Testis (tissue), 2 donors: ENCODE measurements at regions not wholly inside any gene's neighbourhood (a gene's known extent, or its start where the extent isn't known, plus 50 kb on each side); places are given as distances from the start of the nearest gene placed in this dataset.
"Not testable (repeated sequence)": the region's sequence is repeated elsewhere in the genome, so short reads cannot be mapped to it uniquely, and the experiment has no call there.

ENCODE experiments used
- DNase-seq: peaks from one replicate; pipeline ENCODE4 v3.0.0-alpha.2; 2019
- H3K27ac ChIP-seq, 2 donors: fragments of 200-600 bp; sonication (generic); one replicate each; pipeline ENCODE4 v1.5.1; 2019
- H3K27me3 ChIP-seq: fragments of 200-600 bp; sonication (generic); one replicate; pipeline ENCODE4 v1.5.1; 2019
- H3K36me3 ChIP-seq: fragments of 200-600 bp; sonication (generic); one replicate; pipeline ENCODE4 v1.5.1; 2017; ENCODE audit warnings: low read depth; ENCODE audit errors: missing control alignments
- H3K4me1 ChIP-seq: fragments of 200-600 bp; sonication (generic); one replicate; pipeline ENCODE4 v1.5.1; 2019
- H3K4me3 ChIP-seq, 2 donors: fragments of 200-600 bp; sonication (generic); one replicate each; pipeline ENCODE4 v1.5.1; 2017 to 2019
- H3K9me3 ChIP-seq: fragments of 200-600 bp; sonication (generic); one replicate; pipeline ENCODE4 v1.5.1; 2017
- POLR2A ChIP-seq: fragments of 450-650 bp; IDR thresholded peaks from one replicate; pipeline ENCODE4 v1.6.1; 2017; ENCODE audit warnings: antibody characterized with exemption, mild to moderate bottlenecking, moderate library complexity
- WGBS, 2 donors: methylation state at CpG; one replicate each; pipeline ENCODE4 v1.1.5; 2018; 5-methylcytosine and 5-hydroxymethylcytosine counted together
- intact Hi-C: fragments of 100-400 bp; cut with DNase I; formaldehyde crosslinking; loops from one replicate; pipeline ENCODE4 v1.15.1; 2023; ENCODE audit warnings: low total_unique reads
- TF ChIP-seq, protein P1 (sequence below), 3 experiments: fragments of 450-650 bp in 2 of 3; fragments of 200-600 bp in 1 of 3; sonication (generic) in 1 of 3; IDR thresholded peaks; one replicate each; pipeline ENCODE4 v1.5.1; 2016 to 2019; ENCODE audit warnings: antibody characterized with exemption in 3 of 3, mild to moderate bottlenecking in 2 of 3, moderate library complexity in 1 of 3

- Histone ChIP-seq H3K4me3 (no peak overlapping the region), H3K9me3 (no peaks in the 10 kb centered on the region), H3K4me1 (no peaks in the 10 kb centered on the region), H3K36me3 (no peaks in the 10 kb centered on the region), H3K27ac (no peak overlapping the region), H3K27me3 (no peaks in the 10 kb centered on the region)
- intact Hi-C loops, result no loop called here
- 49 to 52% methylated on average over 2 of the region's 2 CpGs for WGBS, 2 donors
- TF ChIP-seq POLR2A, result no peak
- TF ChIP-seq, protein P1, sequence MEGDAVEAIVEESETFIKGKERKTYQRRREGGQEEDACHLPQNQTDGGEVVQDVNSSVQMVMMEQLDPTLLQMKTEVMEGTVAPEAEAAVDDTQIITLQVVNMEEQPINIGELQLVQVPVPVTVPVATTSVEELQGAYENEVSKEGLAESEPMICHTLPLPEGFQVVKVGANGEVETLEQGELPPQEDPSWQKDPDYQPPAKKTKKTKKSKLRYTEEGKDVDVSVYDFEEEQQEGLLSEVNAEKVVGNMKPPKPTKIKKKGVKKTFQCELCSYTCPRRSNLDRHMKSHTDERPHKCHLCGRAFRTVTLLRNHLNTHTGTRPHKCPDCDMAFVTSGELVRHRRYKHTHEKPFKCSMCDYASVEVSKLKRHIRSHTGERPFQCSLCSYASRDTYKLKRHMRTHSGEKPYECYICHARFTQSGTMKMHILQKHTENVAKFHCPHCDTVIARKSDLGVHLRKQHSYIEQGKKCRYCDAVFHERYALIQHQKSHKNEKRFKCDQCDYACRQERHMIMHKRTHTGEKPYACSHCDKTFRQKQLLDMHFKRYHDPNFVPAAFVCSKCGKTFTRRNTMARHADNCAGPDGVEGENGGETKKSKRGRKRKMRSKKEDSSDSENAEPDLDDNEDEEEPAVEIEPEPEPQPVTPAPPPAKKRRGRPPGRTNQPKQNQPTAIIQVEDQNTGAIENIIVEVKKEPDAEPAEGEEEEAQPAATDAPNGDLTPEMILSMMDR (IDR thresholded peaks at IDR 0.05), result no peak
- no peak for DNase-seq
These were observed 75.1 kb downstream of the MAT2B start for GRCh38 chr5:163580516-163580915.

DNA sequence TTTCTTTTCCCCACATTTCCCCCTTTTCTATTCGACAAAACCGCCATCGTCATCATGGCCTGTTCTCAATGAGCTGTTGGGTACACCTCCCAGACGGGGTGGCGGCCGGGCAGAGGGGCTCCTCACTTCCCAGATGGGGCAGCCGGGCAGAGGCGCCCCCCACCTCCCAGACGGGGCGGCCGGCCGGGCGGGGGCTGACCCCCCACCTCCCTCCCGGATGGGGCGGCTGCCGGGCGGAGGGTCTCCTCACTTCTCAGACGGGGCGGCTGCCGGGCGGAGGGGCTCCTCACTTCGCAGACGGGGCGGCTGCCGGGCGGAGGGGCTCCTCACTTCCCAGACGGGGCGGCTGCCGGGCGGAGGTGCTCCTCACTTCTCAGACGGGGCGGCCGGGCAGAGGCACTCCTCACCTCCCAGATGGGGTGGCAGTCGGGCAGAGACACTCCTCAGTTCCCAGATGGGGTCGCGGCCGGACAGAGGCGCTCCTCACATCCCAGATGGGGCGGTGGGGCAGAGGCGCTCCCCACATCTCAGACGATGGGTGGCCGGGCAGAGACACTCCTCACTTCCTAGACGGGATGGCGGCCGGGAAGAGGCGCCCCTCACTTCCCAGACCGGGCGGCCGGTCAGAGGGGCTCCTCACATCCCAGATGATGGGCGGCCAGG is 78.2 kb downstream of the MAT2B start:
- 68 to 81% methylated on average over 8 to 46 of the region's 50 CpGs for WGBS, 2 donors
- intact Hi-C loops, H3K4me3 ChIP-seq: not testable (repeated sequence)

DNA sequence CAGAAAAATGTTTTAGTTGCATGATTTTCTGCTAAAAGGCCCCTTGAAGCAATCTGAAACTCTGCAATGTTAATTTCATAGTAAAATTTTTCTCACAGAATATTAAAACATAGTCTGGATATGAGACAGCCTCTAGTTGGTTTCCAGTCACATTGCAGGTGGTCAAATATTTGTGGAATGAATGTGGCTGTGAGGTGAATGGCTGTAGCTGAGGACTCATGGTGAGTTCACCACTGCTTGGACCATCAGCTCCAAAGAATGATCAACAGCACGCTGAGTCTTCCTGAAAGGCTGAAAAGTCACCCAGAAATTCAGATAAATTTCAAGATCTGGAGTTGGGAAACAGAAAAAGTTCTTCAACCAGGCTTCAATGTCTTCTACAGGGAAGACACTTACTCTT is 79.8 kb downstream of the MAT2B start:
- WGBS, 2 donors, result 75 to 96% methylated on average over 1 of the region's 1 CpG
- Histone ChIP-seq H3K36me3 (no peaks in the 10 kb centered on the region), H3K27me3 (no peaks in the 10 kb centered on the region), H3K4me3 (no peak overlapping the region), H3K27ac (no peak overlapping the region), H3K4me1 (no peaks in the 10 kb centered on the region), H3K9me3 (no peaks in the 10 kb centered on the region)
- no peak for DNase-seq
- intact Hi-C loops, result no loop called here
- TF ChIP-seq, protein P1 (IDR thresholded peaks at IDR 0.05), result no peak
- TF ChIP-seq POLR2A, result no peak

More for the DNA sequence above, 78.2 kb downstream of the MAT2B start:
- H3K27me3 ChIP-seq, H3K9me3 ChIP-seq, H3K36me3 ChIP-seq, H3K4me1 ChIP-seq, DNase-seq, H3K27ac ChIP-seq: not testable (repeated sequence)

DNA sequence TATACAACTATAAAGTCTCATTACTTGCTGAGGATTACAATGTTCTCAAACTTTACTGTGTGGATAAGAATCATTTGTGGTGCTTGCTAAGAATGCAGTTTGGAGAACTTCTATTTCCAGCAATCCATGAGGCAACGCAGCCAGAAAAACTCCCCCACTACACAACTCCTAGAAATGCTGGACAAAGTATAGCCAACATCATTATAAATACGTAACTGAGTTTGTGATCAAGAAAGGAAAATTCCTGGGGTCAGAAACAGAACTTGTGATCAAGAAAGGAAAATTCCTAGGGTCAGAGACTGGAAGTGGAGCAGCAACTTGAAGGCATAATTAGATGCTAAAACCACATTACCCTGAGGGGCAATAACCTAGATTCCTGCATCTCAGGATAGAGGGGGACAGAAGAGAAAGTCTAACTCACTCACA is 81.1 kb downstream of the MAT2B start:
- intact Hi-C loops, result no loop called here
- no peaks in the 10 kb centered on the region for H3K4me1 ChIP-seq
- no peak overlapping the region for H3K27ac ChIP-seq
- TF ChIP-seq, protein P1 (IDR thresholded peaks at IDR 0.05), result no peak
- TF ChIP-seq POLR2A, result no peak
- no peaks in the 10 kb centered on the region for H3K36me3 ChIP-seq
- H3K9me3 ChIP-seq, result no peaks in the 10 kb centered on the region
- H3K27me3 ChIP-seq, result no peaks in the 10 kb centered on the region
- 25 to 38% methylated on average over 2 of the region's 2 CpGs for WGBS, 2 donors
- no peak for DNase-seq
- H3K4me3 ChIP-seq, result no peak overlapping the region

GRCh38 chr5:163594951-163595350 is 89.5 kb downstream of the MAT2B start:
- H3K36me3 ChIP-seq, result no peaks in the 10 kb centered on the region
- no peaks in the 10 kb centered on the region for H3K27me3 ChIP-seq
- no peak overlapping the region for H3K4me3 ChIP-seq
- TF ChIP-seq, protein P1 (IDR thresholded peaks at IDR 0.05), result no peak
- TF ChIP-seq POLR2A, result no peak
- intact Hi-C loops, result no loop called here
- H3K27ac ChIP-seq, result no peak overlapping the region
- no peak for DNase-seq
- H3K4me1 ChIP-seq, result no peaks in the 10 kb centered on the region
- 57 to 65% methylated on average over 3 of the region's 3 CpGs for WGBS, 2 donors
- no peaks in the 10 kb centered on the region for H3K9me3 ChIP-seq
